ENCODE measurements at regions not wholly inside any gene's neighbourhood (a gene's known extent, or its start where the extent isn't known, plus 50 kb on each side); places are given as distances from the start of the nearest gene placed in this dataset.

DNA sequence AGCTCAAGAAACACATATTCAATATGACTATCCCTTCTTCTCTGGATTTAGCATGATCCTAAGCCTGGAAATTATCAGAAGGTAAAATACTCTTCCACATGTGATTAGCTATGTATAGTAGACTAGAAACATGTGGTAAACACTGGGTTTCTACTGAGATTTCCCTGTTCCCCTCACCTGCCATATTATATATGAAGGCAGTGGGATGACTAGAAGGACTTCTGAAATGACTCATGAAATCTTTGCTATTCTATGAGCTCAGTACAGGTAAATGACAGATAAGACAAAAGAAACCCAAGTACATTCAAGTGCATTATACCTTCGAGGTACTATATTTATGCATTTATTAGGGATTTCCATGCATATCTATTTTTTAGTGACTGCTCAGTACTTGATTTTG, 152.9 kb downstream of the DNAJB9 start:
- TF ChIP-seq, protein P1, sequence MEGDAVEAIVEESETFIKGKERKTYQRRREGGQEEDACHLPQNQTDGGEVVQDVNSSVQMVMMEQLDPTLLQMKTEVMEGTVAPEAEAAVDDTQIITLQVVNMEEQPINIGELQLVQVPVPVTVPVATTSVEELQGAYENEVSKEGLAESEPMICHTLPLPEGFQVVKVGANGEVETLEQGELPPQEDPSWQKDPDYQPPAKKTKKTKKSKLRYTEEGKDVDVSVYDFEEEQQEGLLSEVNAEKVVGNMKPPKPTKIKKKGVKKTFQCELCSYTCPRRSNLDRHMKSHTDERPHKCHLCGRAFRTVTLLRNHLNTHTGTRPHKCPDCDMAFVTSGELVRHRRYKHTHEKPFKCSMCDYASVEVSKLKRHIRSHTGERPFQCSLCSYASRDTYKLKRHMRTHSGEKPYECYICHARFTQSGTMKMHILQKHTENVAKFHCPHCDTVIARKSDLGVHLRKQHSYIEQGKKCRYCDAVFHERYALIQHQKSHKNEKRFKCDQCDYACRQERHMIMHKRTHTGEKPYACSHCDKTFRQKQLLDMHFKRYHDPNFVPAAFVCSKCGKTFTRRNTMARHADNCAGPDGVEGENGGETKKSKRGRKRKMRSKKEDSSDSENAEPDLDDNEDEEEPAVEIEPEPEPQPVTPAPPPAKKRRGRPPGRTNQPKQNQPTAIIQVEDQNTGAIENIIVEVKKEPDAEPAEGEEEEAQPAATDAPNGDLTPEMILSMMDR (IDR thresholded peaks at IDR 0.05; ENCODE audit: control insufficient read depth, insufficient read depth, low read depth, low read length, missing control alignments): no peak
- no peak for DNase-seq (ENCODE audit: low read depth)
- H3K4me3 ChIP-seq (ENCODE audit: control insufficient read depth, low read depth, low read length): no peak overlapping the region

DNA sequence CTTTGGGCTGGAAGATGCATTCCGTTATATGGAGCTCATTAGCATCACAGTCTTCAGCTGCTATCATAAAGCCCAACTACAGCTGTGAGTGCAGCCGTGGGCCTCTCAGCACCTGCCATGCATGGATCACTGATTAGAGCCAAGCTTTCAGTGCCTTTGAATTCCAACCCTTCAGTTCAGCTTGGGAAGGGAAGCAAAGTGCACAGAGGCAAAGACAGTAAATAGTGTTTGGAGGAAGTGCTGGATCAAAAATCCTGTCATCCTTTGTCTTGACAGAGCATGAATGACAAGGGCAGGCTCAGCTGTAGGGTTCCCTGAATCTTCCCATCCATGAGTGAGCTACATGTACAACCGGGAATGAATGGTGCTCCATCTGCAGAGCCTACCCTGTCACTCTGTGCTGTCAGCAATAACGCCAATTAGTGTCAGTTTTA, 153.7 kb downstream of the DNAJB9 start:
- H3K4me3 ChIP-seq (ENCODE audit: control insufficient read depth, low read depth, low read length): no peak overlapping the region
- DNase-seq (ENCODE audit: low read depth): no peak

DNA sequence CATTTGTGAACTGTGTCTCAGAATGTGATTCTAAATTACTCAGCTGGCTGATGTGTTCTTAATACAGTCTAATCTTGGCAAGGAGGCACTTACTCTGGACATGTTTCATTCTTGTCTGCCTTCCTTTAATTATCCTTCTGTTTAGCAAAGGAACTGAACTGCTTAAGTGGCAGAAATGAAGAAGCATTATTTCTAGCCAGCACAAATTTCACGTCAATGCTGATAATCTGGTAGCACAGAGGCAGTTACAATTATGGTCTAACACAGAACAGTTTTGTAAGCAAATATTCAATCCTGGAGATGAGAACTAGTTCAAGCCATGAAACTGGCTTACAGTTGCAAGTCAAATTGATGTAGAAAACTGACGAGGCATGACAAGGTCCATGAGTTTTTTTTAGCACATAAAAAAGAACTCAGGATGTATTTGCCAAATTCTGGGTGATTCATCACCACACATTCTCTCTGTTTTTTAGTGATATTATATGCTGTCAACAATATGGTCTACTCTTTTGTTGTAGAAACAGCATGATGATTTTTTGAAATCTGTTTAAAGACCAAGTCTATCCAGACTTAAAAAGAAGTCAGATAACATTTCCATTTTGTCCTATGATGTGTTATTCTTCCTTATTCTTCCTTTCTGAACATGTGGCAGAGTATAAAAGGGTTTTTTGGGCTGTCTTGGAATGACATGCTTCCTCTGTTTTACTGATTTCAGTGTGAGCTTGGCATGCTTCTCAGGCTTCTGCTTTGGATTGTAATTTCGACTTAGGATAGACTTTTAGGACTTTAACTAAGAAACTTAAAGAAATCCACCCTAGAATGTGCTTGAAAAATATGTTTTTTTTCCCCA, 154.8 kb downstream of the DNAJB9 start:
- H3K4me3 ChIP-seq (ENCODE audit: control insufficient read depth, low read depth, low read length): no peak overlapping the region
- no peak for DNase-seq (ENCODE audit: low read depth)
- TF ChIP-seq, protein P1 (IDR thresholded peaks at IDR 0.05; ENCODE audit: control insufficient read depth, insufficient read depth, low read depth, low read length, missing control alignments): no peak

More for the DNA sequence above, 153.7 kb downstream of the DNAJB9 start:
- TF ChIP-seq, protein P1 (IDR thresholded peaks at IDR 0.05; ENCODE audit: control insufficient read depth, insufficient read depth, low read depth, low read length, missing control alignments): no peak

DNA sequence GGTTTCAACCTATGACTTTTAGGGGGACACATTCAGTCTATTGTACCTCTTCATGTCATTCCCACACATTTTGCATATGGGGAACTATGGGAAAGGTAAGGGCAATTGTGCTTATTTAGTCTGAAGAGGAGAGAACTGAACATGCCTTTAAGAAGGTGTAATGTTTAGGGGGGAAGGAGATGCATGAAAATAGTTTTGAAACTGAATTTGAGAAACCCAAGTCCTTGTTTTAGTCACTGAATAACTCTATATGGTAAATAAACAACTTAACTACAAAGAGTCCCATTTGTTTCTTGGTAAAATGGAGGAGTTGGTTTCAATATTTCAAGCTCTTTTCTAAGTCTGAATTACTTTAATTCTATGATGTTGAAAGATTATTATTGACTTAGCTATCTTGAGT, 166.1 kb downstream of the DNAJB9 start:
- no peak overlapping the region for H3K4me3 ChIP-seq (ENCODE audit: control insufficient read depth, low read depth, low read length)
- DNase-seq (ENCODE audit: low read depth): no peak
- TF ChIP-seq, protein P1 (IDR thresholded peaks at IDR 0.05; ENCODE audit: control insufficient read depth, insufficient read depth, low read depth, low read length, missing control alignments): no peak

DNA sequence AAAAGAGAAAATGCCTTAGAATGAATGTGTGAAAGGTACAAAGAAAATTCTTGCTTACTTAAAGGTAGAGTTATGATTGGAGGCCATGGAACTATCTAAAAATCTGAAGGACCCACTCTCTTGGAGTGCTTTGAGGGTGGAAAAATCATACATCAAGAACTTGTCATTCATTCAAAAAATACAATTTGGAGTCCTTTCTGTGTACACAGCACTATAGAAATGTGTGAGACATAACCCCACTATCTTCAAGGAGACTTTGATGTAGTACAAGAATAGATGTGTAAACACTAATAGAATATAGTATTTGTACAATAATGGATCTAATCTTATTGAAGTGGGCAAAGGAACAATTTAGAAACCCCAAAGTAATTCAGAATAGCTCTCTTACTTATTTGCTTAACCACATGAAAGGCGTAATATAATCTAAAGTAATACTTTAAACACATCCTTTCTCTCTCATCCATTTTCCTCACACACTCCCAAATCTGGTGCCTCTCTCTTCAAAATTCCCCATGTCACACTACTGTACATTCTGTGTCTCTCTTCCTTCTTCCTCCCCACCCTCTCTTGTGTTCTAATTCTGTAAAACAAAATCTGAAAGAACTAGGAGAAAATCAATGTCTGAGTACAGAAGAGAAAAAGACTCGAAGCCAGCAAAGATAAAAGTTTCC, 166.7 kb downstream of the DNAJB9 start:
- no peak overlapping the region for H3K4me3 ChIP-seq (ENCODE audit: control insufficient read depth, low read depth, low read length)
- TF ChIP-seq, protein P1 (IDR thresholded peaks at IDR 0.05; ENCODE audit: control insufficient read depth, insufficient read depth, low read depth, low read length, missing control alignments): no peak
- no peak for DNase-seq (ENCODE audit: low read depth)

DNA sequence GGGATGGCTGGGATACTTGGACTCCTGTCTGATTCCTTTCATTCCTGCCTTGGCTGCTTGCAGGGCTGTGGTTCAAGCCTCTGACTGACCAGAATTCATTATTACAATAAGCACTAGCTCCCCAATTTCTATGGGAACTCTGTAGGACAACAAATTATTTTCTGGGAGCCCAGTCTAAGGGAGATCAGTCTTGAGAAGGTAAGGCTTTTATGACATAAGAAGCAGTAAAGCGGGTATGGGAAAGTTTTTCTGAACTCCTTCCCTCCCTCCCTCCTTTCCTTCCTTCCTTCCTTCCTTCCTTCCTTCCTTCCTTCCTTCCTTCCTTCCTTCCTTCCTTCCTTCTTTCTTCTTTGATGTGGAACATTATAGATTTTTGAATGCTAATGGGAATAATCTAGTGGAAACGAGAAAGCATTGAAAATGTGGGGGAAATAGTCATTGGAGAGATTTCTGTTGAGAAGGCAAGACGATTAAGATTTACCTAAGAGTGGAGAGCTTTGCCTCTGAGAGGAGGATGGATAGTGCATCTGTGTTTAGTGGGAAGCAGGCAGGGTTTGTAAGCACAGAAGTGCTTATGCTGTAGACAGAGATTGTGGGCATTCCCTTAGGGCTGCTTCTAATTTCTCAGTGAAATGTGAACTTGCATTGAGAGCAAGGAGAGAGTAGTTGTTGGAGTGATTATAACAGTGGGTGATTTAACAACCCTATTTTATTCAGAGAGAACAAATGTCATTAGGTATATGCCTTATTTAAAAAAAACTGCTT, 201.5 kb downstream of the DNAJB9 start:
- TF ChIP-seq, protein P1 (IDR thresholded peaks at IDR 0.05; ENCODE audit: control insufficient read depth, insufficient read depth, low read depth, low read length, missing control alignments): no peak

More for the DNA sequence above, 201.5 kb downstream of the DNAJB9 start:
- no peak for DNase-seq (ENCODE audit: low read depth)
- H3K4me3 ChIP-seq (ENCODE audit: control insufficient read depth, low read depth, low read length): no peak overlapping the region

All from AG09309 (cell line).